Hepatic stellate cell (primary cell): ENCODE measurements at regions not wholly inside any gene's neighbourhood (a gene's known extent, or its start where the extent isn't known, plus 50 kb on each side); places are given as distances from the start of the nearest gene placed in this dataset.
"Not testable (repeated sequence)": the region's sequence is repeated elsewhere in the genome, so short reads cannot be mapped to it uniquely, and the experiment has no call there.

Source experiments
- DNase-seq: peaks from one replicate; pipeline ENCODE4 v3.0.0; 2011; ENCODE audit warnings: low spot score

DNA sequence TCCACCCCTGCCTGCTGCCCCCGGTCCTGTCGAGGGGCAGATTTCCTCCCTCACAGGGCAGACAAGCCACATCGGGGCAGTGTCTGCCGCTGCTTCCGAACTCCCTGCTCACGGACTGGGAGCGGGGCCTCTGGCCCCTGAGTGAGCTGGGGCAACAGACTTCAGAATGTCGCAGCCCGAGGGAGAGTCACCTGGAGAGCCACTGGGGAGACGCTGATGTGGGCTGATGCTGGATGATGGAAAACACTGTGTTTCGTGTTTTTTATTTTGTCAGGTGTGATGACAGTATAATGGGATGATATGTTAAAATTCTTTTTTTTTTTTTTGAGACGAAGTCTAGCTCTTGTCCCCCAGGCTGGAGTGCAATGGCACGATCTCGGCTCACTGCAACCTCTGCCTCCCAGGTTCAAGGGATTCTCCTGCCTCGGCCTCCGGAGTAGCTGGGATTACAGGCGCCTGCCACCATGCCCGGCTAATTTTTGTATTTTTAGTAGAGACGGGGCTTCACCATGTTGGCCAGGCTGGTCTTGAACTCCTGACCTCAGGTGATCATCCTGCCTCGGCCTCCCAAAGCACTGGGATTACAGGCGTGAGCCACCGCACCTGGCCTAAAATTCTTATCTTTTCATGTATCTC lies 52.1 kb upstream of the SEPTIN5 start:
- not testable (repeated sequence) for DNase-seq

DNA sequence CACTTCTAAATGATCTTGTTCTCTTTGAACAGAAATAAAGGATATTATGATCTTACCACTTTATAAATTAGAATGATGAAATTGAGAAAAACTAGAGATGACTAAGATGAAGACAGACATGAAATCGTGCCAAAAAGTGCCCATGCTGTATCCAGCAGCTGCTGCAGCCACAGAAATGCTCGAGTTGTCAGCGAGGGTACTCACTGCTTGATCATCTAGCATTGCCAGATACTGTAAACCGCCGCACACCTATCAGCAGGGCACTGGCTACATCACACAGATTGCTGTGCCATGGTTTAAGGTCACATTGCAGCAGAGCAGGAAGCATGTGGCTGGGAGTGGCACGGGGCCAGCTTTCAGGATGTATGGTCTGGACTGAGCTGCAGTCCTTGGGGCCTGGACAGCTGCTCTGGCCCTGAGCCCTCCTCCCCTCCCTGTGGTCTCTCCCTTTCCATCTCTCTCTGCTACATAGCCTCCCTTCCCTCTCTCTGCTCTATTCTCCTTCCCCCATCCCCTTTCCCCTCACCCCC lies 51.0 kb upstream of the SEPTIN5 start:
- peak; percentile 70 for DNase-seq

DNA sequence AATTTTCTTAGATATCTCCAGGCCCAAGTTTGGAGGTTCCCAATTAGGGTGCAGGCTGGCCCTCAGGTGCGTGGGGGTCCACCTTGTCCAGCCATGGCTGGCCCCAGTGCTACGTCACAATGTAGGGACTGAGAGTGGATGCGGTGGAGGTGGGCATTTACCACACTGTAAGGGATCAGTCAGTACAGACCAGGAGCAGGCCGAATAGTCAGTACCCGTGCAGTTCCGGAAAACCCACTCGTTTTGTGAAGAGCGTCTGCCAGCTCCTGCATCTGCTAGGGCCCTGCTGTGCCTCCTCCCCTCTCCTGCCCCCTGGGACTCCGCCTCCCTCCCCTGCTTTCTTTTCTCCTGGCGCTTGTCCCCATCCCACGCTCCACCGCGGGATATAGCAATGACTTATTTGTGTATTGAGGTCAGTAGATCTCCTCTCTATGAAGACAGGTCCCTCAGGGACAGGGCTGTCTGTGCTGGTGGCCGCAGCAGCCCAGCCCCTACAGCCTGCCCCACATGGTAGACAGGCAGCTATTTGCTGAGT lies 50.4 kb upstream of the SEPTIN5 start:
- peak; percentile 81 for DNase-seq

- no peak for DNase-seq
Observed at GRCh38 chr22:19664406-19664805, 49.9 kb upstream of the SEPTIN5 start.
